Large intestine (tissue), 3 donors: ENCODE measurements at regions not wholly inside any gene's neighbourhood (a gene's known extent, or its start where the extent isn't known, plus 50 kb on each side); places are given as distances from the start of the nearest gene placed in this dataset.
"Not testable (repeated sequence)": the region's sequence is repeated elsewhere in the genome, so short reads cannot be mapped to it uniquely, and the experiment has no call there.

Experiments
- DNase-seq, 2 donors: peaks; one replicate each; pipeline versions ENCODE4 v3.0.0 to v3.0.0-alpha.2; 2013
- H3K27ac ChIP-seq: one replicate; pipeline ENCODE4 v1.5.1; 2013; ENCODE audit warnings: low read length
- H3K27me3 ChIP-seq: 2 replicates; pipeline ENCODE4 v1.6.1; 2013; ENCODE audit warnings: low read length; ENCODE audit not compliant: control insufficient read depth, insufficient read depth
- H3K36me3 ChIP-seq: 2 replicates; pipeline ENCODE4 v1.6.1; 2013; ENCODE audit warnings: low read length; ENCODE audit not compliant: control insufficient read depth, insufficient read depth
- H3K4me1 ChIP-seq: one replicate; pipeline ENCODE4 v1.6.1; 2013; ENCODE audit warnings: low read length; ENCODE audit not compliant: control insufficient read depth, insufficient read depth
- H3K4me3 ChIP-seq: one replicate; pipeline ENCODE4 v1.5.1; 2013; ENCODE audit warnings: low read length
- H3K9me3 ChIP-seq: one replicate; pipeline ENCODE4 v1.6.1; 2013; ENCODE audit warnings: mild to moderate bottlenecking, low read depth, low read length, moderate library complexity; ENCODE audit not compliant: control insufficient read depth
- WGBS: methylation state at CpG from one replicate; pipeline ENCODE4 v1.1.5; 2013; ENCODE audit warnings: low lambda C conversion rate; ENCODE audit not compliant: insufficient coverage; 5-methylcytosine and 5-hydroxymethylcytosine counted together

GRCh38 chr5:92265804-92266203 lies 882.7 kb upstream of the ARRDC3 start:
- H3K9me3 ChIP-seq = no peaks in the 10 kb centered on the region

DNA sequence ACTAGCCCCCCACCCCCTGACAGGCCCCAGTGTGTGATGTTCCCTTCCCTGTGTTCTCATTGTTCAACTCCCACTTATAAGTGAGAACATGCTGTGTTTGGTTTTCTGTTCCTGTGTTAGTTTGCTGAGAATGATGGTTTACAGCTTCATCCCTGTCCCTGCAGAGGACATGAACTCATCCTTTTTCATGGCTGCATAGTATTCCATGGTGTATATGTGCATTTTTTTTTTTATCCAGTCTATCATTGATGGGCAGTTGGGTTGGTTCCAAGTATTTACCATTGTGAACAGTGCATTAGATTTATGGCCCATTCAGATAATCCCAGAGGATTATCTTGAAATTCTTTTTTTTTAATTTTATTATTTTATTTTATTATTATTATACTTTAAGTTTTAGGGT lies 872.5 kb upstream of the ARRDC3 start:
- H3K27me3 ChIP-seq, H3K4me1 ChIP-seq, H3K9me3 ChIP-seq, H3K27ac ChIP-seq, DNase-seq, H3K4me3 ChIP-seq, H3K36me3 ChIP-seq: not testable (repeated sequence)

More at GRCh38 chr5:92265804-92266203, 882.7 kb upstream of the ARRDC3 start:
- no peaks in the 10 kb centered on the region for H3K36me3 ChIP-seq
- H3K4me3 ChIP-seq = no peak overlapping the region
- no peaks in the 10 kb centered on the region for H3K27me3 ChIP-seq
- WGBS = 90% methylated on average over 2 of the region's 3 CpGs
- no peak for DNase-seq
- H3K27ac ChIP-seq = no peak overlapping the region
- no peaks in the 10 kb centered on the region for H3K4me1 ChIP-seq

GRCh38 chr5:92248518-92248917 lies 865.4 kb upstream of the ARRDC3 start:
- no peaks in the 10 kb centered on the region for H3K4me1 ChIP-seq
- H3K4me3 ChIP-seq = no peak overlapping the region
- DNase-seq = no peak
- H3K36me3 ChIP-seq = no peaks in the 10 kb centered on the region
- H3K27me3 ChIP-seq = no peaks in the 10 kb centered on the region
- no peak overlapping the region for H3K27ac ChIP-seq
- 100% methylated on average over 1 of the region's 6 CpGs for WGBS
- no peaks in the 10 kb centered on the region for H3K9me3 ChIP-seq

- no peak overlapping the region for H3K4me3 ChIP-seq
- no peak overlapping the region for H3K27ac ChIP-seq
- H3K27me3 ChIP-seq = no peaks in the 10 kb centered on the region
- no peaks in the 10 kb centered on the region for H3K9me3 ChIP-seq
- no peak for DNase-seq
- H3K36me3 ChIP-seq = no peaks in the 10 kb centered on the region
- no peaks in the 10 kb centered on the region for H3K4me1 ChIP-seq
Observed at GRCh38 chr5:92242170-92242569, 859.1 kb upstream of the ARRDC3 start.

GRCh38 chr5:92237896-92238295 lies 854.8 kb upstream of the ARRDC3 start:
- no peak for DNase-seq
- Histone ChIP-seq H3K27ac (no peak overlapping the region), H3K4me1 (no peaks in the 10 kb centered on the region), H3K36me3 (no peaks in the 10 kb centered on the region), H3K4me3 (no peak overlapping the region), H3K27me3 (no peaks in the 10 kb centered on the region), H3K9me3 (no peaks in the 10 kb centered on the region)
- WGBS = no CpG with 5 or more reads among the region's 2 CpGs

DNA sequence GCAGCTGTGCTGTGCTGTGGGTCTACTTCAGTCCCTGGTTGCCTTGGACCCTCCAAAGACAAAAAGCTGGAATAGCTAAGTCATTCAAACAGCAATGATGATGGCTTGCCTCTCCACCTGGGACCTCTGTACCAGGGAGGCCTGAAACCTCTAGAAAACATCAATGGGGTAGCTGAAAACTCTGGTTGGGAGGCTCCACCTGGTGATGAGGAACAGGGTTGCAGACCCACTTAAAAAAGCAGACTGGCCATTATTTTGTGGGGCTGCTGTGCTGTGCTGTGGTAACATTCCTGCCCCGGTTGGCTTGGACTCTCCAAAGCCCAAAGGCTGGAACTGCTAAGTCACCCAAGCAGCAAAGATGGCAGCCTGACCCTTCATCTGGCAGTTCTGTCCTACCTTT lies 839.3 kb upstream of the ARRDC3 start:
- no peak for DNase-seq
- WGBS = no CpG with 5 or more reads among the region's 1 CpG

GRCh38 chr5:92216852-92217251 lies 833.7 kb upstream of the ARRDC3 start:
- H3K27me3 ChIP-seq, H3K4me3 ChIP-seq, H3K9me3 ChIP-seq, DNase-seq, H3K4me1 ChIP-seq, H3K36me3 ChIP-seq, H3K27ac ChIP-seq: not testable (repeated sequence)
- WGBS = no CpG with 5 or more reads among the region's 2 CpGs

More for the DNA sequence above, 839.3 kb upstream of the ARRDC3 start:
- Histone ChIP-seq H3K9me3 (peaks cover 5% of the 10 kb centered on the region), H3K27ac (no peak overlapping the region), H3K27me3 (no peaks in the 10 kb centered on the region), H3K36me3 (no peaks in the 10 kb centered on the region), H3K4me3 (no peak overlapping the region), H3K4me1 (no peaks in the 10 kb centered on the region)

GRCh38 chr5:92215116-92215515 lies 832.0 kb upstream of the ARRDC3 start:
- no peak overlapping the region for H3K27ac ChIP-seq
- H3K27me3 ChIP-seq = no peaks in the 10 kb centered on the region
- H3K9me3 ChIP-seq = no peaks in the 10 kb centered on the region
- WGBS = 100% methylated on average over 1 of the region's 1 CpG
- no peaks in the 10 kb centered on the region for H3K36me3 ChIP-seq
- H3K4me1 ChIP-seq = no peaks in the 10 kb centered on the region
- no peak for DNase-seq
- no peak overlapping the region for H3K4me3 ChIP-seq

GRCh38 chr5:92208265-92208664 lies 825.1 kb upstream of the ARRDC3 start:
- H3K27me3 ChIP-seq = no peaks in the 10 kb centered on the region
- no peaks in the 10 kb centered on the region for H3K36me3 ChIP-seq
- H3K9me3 ChIP-seq = no peaks in the 10 kb centered on the region
- no peak overlapping the region for H3K4me3 ChIP-seq
- DNase-seq = no peak
- no peaks in the 10 kb centered on the region for H3K4me1 ChIP-seq
- WGBS = 100% methylated on average over 1 of the region's 3 CpGs
- H3K27ac ChIP-seq = no peak overlapping the region

DNA sequence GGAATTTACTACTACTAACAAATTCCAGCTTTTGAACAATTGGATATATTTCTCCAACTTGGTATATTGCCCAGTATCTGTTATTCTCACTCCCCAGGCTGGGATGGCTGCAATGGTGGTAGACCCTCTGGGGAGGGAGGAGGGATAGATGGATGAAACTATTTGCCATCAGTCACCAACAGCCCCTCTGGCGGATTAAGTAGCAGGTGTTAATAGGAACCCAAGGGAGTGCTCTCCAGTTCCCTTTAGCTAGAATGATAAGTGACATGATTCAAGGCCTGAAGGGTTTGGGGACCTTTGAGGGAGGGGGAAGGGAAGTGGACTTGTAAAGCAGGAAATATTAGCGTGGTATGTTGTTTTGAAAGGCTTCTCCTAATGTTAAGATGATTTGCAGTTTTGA lies 824.0 kb upstream of the ARRDC3 start:
- Histone ChIP-seq H3K4me1 (no peaks in the 10 kb centered on the region), H3K27ac (no peak overlapping the region), H3K36me3 (no peaks in the 10 kb centered on the region), H3K9me3 (no peaks in the 10 kb centered on the region), H3K27me3 (no peaks in the 10 kb centered on the region), H3K4me3 (no peak overlapping the region)
- no peak for DNase-seq
- 20% methylated on average over 1 of the region's 2 CpGs for WGBS

DNA sequence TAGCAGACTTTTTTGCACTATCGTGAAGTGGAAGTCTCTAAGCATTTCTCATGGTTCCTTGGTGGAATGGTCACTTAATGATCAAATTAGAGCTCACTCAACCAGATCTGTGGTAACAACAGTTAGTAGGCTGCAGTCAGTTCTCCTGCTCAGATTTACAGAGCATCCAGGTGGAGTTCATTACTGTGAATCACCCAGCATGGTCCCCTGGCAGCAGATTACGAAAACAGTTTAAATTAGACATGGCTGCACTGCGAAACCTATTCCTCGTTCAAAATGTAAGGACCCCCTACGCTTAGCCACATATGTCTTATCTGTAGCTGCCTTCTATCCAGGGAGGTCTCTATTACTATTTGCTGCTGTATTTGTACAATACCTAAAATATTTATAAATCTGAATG lies 823.6 kb upstream of the ARRDC3 start:
- WGBS = no CpG with 5 or more reads among the region's 5 CpGs
- no peaks in the 10 kb centered on the region for H3K36me3 ChIP-seq
- no peak overlapping the region for H3K4me3 ChIP-seq
- no peaks in the 10 kb centered on the region for H3K27me3 ChIP-seq
- no peak overlapping the region for H3K27ac ChIP-seq
- DNase-seq = no peak
- H3K4me1 ChIP-seq = no peaks in the 10 kb centered on the region
- H3K9me3 ChIP-seq = no peaks in the 10 kb centered on the region
